Testis (tissue), 2 donors: ENCODE measurements at regions not wholly inside any gene's neighbourhood (a gene's known extent, or its start where the extent isn't known, plus 50 kb on each side); places are given as distances from the start of the nearest gene placed in this dataset.

ENCODE experiments used
- POLR2A ChIP-seq: fragments of 450-650 bp; IDR thresholded peaks from one replicate; pipeline ENCODE4 v1.6.1; 2017; ENCODE audit warnings: antibody characterized with exemption, mild to moderate bottlenecking, moderate library complexity
- TF ChIP-seq, protein P1 (sequence below), 3 experiments: fragments of 450-650 bp in 2 of 3; fragments of 200-600 bp in 1 of 3; sonication (generic) in 1 of 3; IDR thresholded peaks; one replicate each; pipeline ENCODE4 v1.5.1; 2016 to 2019; ENCODE audit warnings: antibody characterized with exemption in 3 of 3, mild to moderate bottlenecking in 2 of 3, moderate library complexity in 1 of 3

DNA sequence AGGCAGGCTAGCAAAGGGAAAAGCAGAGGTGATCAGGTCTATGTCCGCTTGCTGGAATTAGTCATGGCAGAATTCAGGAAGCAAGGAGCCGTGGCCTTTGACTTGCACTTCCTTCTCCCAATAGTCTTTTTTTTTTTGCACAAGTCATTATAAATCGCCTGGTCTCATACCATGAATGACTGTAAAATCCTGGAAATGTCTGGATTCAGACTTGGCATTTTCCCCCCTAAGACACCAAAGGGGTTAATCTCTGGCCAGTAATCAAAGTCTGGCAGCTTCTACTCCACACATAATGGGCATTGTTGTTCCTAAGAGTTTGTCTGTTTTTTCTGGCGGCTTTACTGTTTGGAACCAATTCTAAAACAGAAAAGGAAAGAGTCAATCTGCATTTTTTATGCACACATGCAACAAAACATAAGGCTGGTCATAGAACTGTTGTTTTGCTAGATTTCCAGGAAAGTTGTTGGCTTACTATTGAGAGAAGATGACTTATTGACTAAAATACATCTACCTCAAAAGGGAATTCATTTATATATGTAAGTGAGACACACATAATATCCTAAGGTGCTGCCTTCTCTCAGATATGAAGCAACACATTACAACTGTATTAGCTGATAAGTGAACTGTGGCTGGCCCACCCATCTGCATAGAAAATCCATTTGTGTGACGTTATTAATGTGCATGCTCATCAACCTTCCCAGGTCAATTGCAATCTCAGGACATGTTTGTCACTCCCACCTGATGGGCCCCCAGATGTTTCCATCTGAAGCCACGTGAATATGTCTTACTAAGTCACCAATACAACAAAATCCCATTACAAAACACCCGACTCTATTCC is 157.3 kb downstream of the BTG1 start:
- TF ChIP-seq, protein P1, sequence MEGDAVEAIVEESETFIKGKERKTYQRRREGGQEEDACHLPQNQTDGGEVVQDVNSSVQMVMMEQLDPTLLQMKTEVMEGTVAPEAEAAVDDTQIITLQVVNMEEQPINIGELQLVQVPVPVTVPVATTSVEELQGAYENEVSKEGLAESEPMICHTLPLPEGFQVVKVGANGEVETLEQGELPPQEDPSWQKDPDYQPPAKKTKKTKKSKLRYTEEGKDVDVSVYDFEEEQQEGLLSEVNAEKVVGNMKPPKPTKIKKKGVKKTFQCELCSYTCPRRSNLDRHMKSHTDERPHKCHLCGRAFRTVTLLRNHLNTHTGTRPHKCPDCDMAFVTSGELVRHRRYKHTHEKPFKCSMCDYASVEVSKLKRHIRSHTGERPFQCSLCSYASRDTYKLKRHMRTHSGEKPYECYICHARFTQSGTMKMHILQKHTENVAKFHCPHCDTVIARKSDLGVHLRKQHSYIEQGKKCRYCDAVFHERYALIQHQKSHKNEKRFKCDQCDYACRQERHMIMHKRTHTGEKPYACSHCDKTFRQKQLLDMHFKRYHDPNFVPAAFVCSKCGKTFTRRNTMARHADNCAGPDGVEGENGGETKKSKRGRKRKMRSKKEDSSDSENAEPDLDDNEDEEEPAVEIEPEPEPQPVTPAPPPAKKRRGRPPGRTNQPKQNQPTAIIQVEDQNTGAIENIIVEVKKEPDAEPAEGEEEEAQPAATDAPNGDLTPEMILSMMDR (IDR thresholded peaks at IDR 0.05), result no peak
- no peak for TF ChIP-seq POLR2A
